Tibial nerve (tissue), 4 donors: ENCODE measurements at regions not wholly inside any gene's neighbourhood (a gene's known extent, or its start where the extent isn't known, plus 50 kb on each side); places are given as distances from the start of the nearest gene placed in this dataset.

Experiments used
- CTCF ChIP-seq, 5 experiments: fragments of 200-600 bp in 3 of 5; fragments of 450-650 bp in 2 of 5; sonication (generic) in 3 of 5; IDR thresholded peaks; one replicate each; pipeline ENCODE4 v1.5.1; 2016 to 2019; ENCODE audit warnings: antibody characterized with exemption in 5 of 5, mild to moderate bottlenecking in 3 of 5, moderate library complexity in 2 of 5
- EP300 ChIP-seq, 2 donors: sonication (generic); formaldehyde crosslinking; IDR thresholded peaks; one replicate each; pipeline ENCODE4 v1.6.1; 2017; ENCODE audit warnings: antibody characterized with exemption in 2 of 2, mild to moderate bottlenecking in 1 of 2
- POLR2A ChIP-seq, 2 donors: fragments of 450-650 bp; IDR thresholded peaks; one replicate each; pipeline ENCODE4 v1.6.1; 2017; ENCODE audit warnings: antibody characterized with exemption in 2 of 2, mild to moderate bottlenecking in 2 of 2, moderate library complexity in 2 of 2

GRCh38 chr5:36815871-36816270 lies 60.7 kb upstream of the NIPBL start:
- TF ChIP-seq CTCF (IDR thresholded peaks at IDR 0.05) = no peak
- no peak for TF ChIP-seq POLR2A (IDR thresholded peaks at IDR 0.05)
- no peak for TF ChIP-seq EP300 (IDR thresholded peaks at IDR 0.05)
